K562 (cell line): ENCODE measurements at regions not wholly inside any gene's neighbourhood (a gene's known extent, or its start where the extent isn't known, plus 50 kb on each side); places are given as distances from the start of the nearest gene placed in this dataset.

ENCODE experiments used
- BRF1 ChIP-seq: IDR thresholded peaks from 3 replicates; pipeline ENCODE4 v1.6.1; 2011; ENCODE audit warnings: borderline replicate concordance, mild to moderate bottlenecking; ENCODE audit not compliant: insufficient read length; ENCODE audit errors: extremely low read depth
- GABPB2 ChIP-seq: fragments of 250-450 bp; sonication (Bioruptor Pico); conservative IDR thresholded peaks from 2 replicates; pipeline ENCODE4 v1.5.1; 2021; ENCODE audit warnings: mild to moderate bottlenecking
- HLTF ChIP-seq: fragments of 450-650 bp; IDR thresholded peaks from 2 replicates; pipeline ENCODE4 v1.6.1; 2016
- JUND ChIP-seq, 2 experiments: IDR thresholded peaks; 2 replicates in 1 of 2; 3 replicates in 1 of 2; pipeline ENCODE4 v1.6.1; 2011; ENCODE audit warnings: borderline replicate concordance in 2 of 2, low read depth in 2 of 2, low read length in 2 of 2, improper control_type of control experiment in 1 of 2, missing biosample characterization in 1 of 2, missing genetic modification characterization in 1 of 2, missing genetic modification reagents in 1 of 2
- LARP7 ChIP-seq: fragments of 450-650 bp; IDR thresholded peaks from 2 replicates; pipeline ENCODE4 v1.6.1; 2016
- MEIS2 ChIP-seq: fragments of 450-650 bp; IDR thresholded peaks from 2 replicates; pipeline ENCODE4 v1.6.1; 2014; ENCODE audit warnings: mild to moderate bottlenecking; ENCODE audit not compliant: partially characterized antibody
- NELFE ChIP-seq: IDR thresholded peaks from 2 replicates; pipeline ENCODE4 v1.6.1; 2011; ENCODE audit warnings: mild to moderate bottlenecking; ENCODE audit not compliant: insufficient read depth, insufficient read length
- RFX1 ChIP-seq: fragments of 450-650 bp; IDR thresholded peaks from 2 replicates; pipeline ENCODE4 v1.6.1; 2016; ENCODE audit warnings: mild to moderate bottlenecking, moderate library complexity
- SPI1 ChIP-seq: IDR thresholded peaks from 2 replicates; pipeline ENCODE4 v1.6.1; 2011; ENCODE audit warnings: low read depth, low read length, control low read depth, borderline replicate concordance
- ZNF133 ChIP-seq: fragments of 250-450 bp; sonication (Bioruptor Pico); IDR thresholded peaks from 2 replicates; pipeline ENCODE4 v1.4.0; 2020; ENCODE audit warnings: mild to moderate bottlenecking
- ZNF134 ChIP-seq: fragments of 250-450 bp; sonication (Bioruptor Pico); conservative IDR thresholded peaks from 2 replicates; pipeline ENCODE4 v1.4.0; 2020
- ZNF699 ChIP-seq: fragments of 250-450 bp; sonication (Bioruptor Pico); IDR thresholded peaks from 2 replicates; pipeline ENCODE4 v1.8.0; 2021; ENCODE audit warnings: mild to moderate bottlenecking, moderate library complexity; ENCODE audit not compliant: insufficient replicate concordance
- TF ChIP-seq, protein P1 (sequence below): sonication (generic); formaldehyde crosslinking; IDR thresholded peaks from 2 replicates; pipeline ENCODE4 v1.8.1; 2023; ENCODE audit warnings: mild to moderate bottlenecking, missing genetic modification reagents
- TF ChIP-seq, protein P2 (sequence below): fragments of 450-650 bp; conservative IDR thresholded peaks from 2 replicates; pipeline ENCODE4 v1.6.1; 2016; ENCODE audit warnings: missing genetic modification characterization, low read depth, mild to moderate bottlenecking, control low read depth, missing compliant biosample characterization
- TF ChIP-seq, protein P3 (sequence below): fragments of 450-650 bp; IDR thresholded peaks from 2 replicates; pipeline ENCODE4 v1.6.1; 2017; ENCODE audit warnings: mild to moderate bottlenecking, moderate library complexity
- TF ChIP-seq, protein P4 (sequence below): fragments of 200-400 bp; formaldehyde crosslinking; IDR thresholded peaks from 2 replicates; pipeline ENCODE4 v1.6.1; 2017; ENCODE audit warnings: mild to moderate bottlenecking, low read depth, low read length, moderate library complexity
- TF ChIP-seq, protein P5 (sequence below): sonication (generic); formaldehyde crosslinking; IDR thresholded peaks from 2 replicates; pipeline ENCODE4 v1.4.0; 2020; ENCODE audit warnings: mild to moderate bottlenecking, missing genetic modification reagents
- TF ChIP-seq, protein P6 (sequence below): sonication (generic); formaldehyde crosslinking; IDR thresholded peaks from 2 replicates; pipeline ENCODE4 v1.8.1; 2022; ENCODE audit warnings: missing genetic modification reagents

DNA sequence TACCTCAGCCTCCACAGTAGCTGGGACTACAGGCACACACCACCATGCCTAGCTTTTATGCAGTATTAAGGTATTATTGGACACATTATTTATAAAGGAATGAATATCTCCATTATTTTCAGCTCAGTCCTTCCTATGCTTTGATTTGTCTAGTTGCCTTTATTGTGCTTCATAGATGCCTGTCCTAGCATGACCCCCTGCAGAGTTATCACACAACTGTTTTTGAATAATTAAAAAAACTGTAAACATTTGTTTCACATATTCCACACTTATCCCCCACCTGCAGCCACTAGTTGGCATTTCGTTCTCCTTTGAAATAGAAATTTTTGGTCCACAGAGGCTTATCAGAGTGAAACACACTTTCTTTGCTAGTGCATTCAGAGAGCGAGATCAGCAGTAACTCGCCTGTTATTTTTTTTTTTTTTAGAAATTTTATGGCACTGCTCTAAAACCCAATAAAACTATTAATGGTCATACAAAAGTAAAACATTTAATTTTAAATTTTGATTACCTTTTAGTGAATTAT, 151.8 kb upstream of the RASA1 start (continued):
- TF ChIP-seq, protein P1, sequence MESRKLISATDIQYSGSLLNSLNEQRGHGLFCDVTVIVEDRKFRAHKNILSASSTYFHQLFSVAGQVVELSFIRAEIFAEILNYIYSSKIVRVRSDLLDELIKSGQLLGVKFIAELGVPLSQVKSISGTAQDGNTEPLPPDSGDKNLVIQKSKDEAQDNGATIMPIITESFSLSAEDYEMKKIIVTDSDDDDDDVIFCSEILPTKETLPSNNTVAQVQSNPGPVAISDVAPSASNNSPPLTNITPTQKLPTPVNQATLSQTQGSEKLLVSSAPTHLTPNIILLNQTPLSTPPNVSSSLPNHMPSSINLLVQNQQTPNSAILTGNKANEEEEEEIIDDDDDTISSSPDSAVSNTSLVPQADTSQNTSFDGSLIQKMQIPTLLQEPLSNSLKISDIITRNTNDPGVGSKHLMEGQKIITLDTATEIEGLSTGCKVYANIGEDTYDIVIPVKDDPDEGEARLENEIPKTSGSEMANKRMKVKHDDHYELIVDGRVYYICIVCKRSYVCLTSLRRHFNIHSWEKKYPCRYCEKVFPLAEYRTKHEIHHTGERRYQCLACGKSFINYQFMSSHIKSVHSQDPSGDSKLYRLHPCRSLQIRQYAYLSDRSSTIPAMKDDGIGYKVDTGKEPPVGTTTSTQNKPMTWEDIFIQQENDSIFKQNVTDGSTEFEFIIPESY (CRISPR knock-in tag) = no peak
- TF ChIP-seq LARP7 (no peak), ZNF699 (no peak), HLTF (no peak), ZNF134 (CRISPR knock-in tag) (no peak), GABPB2 (CRISPR knock-in tag) (no peak), BRF1 (no peak), ZNF133 (CRISPR knock-in tag) (no peak), SPI1 (no peak), RFX1 (no peak), NELFE (no peak), MEIS2 (no peak), JUND (IDR thresholded peaks at IDR 0.05; ENCODE audit: borderline replicate concordance, low read depth, low read length) (0 out of 2 replicates have a peak, but pooled peaks have one; percentile 15), JUND (tag; IDR thresholded peaks at IDR 0.05; ENCODE audit: borderline replicate concordance, low read depth, low read length) (no peak; the same call in 2 of the 3 replicates)
- TF ChIP-seq, protein P2, sequence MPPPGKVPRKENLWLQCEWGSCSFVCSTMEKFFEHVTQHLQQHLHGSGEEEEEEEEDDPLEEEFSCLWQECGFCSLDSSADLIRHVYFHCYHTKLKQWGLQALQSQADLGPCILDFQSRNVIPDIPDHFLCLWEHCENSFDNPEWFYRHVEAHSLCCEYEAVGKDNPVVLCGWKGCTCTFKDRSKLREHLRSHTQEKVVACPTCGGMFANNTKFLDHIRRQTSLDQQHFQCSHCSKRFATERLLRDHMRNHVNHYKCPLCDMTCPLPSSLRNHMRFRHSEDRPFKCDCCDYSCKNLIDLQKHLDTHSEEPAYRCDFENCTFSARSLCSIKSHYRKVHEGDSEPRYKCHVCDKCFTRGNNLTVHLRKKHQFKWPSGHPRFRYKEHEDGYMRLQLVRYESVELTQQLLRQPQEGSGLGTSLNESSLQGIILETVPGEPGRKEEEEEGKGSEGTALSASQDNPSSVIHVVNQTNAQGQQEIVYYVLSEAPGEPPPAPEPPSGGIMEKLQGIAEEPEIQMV (tag) = no peak
- TF ChIP-seq, protein P3, sequence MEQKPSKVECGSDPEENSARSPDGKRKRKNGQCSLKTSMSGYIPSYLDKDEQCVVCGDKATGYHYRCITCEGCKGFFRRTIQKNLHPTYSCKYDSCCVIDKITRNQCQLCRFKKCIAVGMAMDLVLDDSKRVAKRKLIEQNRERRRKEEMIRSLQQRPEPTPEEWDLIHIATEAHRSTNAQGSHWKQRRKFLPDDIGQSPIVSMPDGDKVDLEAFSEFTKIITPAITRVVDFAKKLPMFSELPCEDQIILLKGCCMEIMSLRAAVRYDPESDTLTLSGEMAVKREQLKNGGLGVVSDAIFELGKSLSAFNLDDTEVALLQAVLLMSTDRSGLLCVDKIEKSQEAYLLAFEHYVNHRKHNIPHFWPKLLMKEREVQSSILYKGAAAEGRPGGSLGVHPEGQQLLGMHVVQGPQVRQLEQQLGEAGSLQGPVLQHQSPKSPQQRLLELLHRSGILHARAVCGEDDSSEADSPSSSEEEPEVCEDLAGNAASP = peak; percentile 55; the same call in 1 of the 2 replicates
- TF ChIP-seq, protein P4, sequence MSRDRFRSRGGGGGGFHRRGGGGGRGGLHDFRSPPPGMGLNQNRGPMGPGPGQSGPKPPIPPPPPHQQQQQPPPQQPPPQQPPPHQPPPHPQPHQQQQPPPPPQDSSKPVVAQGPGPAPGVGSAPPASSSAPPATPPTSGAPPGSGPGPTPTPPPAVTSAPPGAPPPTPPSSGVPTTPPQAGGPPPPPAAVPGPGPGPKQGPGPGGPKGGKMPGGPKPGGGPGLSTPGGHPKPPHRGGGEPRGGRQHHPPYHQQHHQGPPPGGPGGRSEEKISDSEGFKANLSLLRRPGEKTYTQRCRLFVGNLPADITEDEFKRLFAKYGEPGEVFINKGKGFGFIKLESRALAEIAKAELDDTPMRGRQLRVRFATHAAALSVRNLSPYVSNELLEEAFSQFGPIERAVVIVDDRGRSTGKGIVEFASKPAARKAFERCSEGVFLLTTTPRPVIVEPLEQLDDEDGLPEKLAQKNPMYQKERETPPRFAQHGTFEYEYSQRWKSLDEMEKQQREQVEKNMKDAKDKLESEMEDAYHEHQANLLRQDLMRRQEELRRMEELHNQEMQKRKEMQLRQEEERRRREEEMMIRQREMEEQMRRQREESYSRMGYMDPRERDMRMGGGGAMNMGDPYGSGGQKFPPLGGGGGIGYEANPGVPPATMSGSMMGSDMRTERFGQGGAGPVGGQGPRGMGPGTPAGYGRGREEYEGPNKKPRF = no peak
- TF ChIP-seq, protein P5, sequence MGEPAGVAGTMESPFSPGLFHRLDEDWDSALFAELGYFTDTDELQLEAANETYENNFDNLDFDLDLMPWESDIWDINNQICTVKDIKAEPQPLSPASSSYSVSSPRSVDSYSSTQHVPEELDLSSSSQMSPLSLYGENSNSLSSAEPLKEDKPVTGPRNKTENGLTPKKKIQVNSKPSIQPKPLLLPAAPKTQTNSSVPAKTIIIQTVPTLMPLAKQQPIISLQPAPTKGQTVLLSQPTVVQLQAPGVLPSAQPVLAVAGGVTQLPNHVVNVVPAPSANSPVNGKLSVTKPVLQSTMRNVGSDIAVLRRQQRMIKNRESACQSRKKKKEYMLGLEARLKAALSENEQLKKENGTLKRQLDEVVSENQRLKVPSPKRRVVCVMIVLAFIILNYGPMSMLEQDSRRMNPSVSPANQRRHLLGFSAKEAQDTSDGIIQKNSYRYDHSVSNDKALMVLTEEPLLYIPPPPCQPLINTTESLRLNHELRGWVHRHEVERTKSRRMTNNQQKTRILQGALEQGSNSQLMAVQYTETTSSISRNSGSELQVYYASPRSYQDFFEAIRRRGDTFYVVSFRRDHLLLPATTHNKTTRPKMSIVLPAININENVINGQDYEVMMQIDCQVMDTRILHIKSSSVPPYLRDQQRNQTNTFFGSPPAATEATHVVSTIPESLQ = no peak
- TF ChIP-seq, protein P6, sequence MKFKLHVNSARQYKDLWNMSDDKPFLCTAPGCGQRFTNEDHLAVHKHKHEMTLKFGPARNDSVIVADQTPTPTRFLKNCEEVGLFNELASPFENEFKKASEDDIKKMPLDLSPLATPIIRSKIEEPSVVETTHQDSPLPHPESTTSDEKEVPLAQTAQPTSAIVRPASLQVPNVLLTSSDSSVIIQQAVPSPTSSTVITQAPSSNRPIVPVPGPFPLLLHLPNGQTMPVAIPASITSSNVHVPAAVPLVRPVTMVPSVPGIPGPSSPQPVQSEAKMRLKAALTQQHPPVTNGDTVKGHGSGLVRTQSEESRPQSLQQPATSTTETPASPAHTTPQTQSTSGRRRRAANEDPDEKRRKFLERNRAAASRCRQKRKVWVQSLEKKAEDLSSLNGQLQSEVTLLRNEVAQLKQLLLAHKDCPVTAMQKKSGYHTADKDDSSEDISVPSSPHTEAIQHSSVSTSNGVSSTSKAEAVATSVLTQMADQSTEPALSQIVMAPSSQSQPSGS = no peak
